ENCODE measurements at regions not wholly inside any gene's neighbourhood (a gene's known extent, or its start where the extent isn't known, plus 50 kb on each side); places are given as distances from the start of the nearest gene placed in this dataset.

DNA sequence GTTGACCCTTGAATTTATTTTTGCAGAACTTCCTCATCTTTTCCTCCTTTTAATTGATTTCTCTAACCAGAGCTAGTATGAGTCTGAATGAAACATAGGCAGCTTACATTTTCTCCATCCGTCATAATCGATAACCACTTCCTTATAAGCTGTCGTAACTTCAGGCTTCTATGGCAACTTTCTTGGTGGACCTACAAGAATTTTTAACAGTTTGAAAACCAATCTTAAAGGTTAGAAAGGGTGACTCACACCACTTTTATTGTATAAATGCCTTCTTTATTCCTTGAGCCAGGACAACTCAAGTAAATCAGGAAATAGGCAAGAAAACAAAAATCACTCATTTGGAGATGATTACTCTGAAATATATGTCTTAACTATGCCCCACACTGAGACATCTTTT, 105.7 kb upstream of the KL start:
- DNase-seq (ENCODE audit: low spot score) = no peak

DNA sequence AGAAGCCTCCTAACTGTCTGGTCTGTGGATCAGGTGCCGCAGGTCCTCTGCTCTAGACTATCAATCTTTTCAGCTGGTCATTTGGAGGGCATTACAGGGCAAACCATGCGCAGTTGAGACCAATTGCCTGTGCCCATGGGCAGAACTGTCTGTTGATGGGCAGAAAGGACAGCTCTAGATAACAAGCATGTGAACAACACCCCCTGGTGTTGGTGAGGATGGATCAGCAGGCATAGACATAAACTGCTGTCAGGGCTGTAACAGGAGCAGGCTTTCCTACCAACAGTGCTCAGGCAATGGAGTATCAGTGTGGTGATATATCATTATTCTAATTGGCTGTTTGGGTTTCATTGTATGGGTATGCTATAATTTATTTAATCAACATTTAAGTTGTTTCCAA, 104.7 kb upstream of the KL start:
- peak; percentile 49 for DNase-seq (ENCODE audit: low spot score)

DNA sequence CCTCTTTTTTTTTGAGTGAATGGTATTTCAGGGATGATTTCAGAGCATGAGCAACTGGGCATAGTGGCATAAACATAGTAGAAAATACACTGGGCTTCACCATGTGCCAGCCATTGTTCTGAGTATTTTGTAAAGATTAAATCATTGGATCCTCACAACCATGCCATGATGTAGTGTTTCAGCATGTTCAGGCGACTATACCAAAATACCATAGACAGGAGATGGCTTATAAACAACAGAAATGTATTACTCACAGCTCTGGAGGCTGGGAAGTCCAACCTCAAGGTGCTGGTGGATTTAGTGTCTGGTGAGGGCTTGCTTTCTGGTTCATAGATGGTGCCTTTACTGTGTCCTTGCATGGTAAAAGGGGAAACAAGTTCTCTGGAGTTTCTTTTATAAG, 101.5 kb upstream of the KL start:
- DNase-seq (ENCODE audit: low spot score) = no peak

DNA sequence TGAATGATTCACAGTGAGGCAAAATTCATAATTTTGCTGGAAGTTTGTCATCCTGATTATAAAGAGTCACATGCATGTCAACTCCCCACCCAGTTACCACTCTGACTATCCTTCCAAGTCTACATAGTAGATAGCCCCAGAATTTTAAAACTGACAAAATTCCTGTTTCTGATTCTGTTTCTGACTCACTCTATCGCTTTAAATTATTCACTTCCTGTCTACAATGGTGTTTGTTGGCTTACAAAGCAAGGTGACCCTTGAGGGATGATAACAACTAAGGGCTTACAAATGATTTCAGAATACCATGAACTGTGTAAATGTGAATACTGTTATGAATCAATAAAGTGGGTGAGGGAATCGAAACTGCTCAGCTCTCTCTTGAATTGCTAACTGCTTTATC, 98.7 kb upstream of the KL start:
- DNase-seq (ENCODE audit: low spot score) = no peak

DNA sequence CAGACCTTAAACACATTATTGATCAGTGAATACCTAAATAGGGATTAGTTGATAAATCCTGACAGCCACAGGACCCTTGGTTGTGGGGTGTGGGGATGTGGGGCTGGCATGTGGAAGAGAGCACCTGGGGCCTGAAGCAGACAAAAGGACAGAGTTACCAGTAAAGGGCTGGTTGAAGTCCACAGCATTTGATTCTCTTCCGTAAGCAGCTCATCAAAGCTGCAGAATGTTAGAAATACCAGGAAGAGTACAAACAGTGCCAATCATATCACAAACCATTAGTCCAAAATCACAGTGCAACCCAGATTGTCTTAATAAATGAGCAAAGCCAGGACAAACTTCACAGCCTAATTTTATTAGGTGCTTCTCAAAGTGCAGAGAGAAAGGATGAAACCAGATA, 92.5 kb upstream of the KL start:
- DNase-seq (ENCODE audit: low spot score) = no peak

DNA sequence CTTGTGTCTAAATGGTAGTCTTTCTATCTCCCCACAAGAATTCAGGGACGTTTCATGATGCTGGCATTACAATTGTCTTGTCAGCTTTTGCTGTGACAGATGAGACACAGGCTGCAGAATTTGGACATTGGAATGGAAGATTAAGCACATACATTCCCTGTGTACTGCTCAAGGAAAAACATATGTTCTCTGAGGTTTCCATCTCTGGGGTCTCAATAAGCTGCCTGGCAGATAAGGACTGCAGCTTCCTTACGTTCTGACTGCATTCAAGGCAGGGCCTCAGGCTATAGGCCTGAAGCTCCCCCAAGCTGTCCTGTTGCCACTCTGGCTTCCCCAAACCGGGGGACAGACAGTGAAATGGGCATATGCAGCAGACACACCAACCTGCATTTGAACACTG, 91.3 kb upstream of the KL start:
- DNase-seq (ENCODE audit: low spot score) = no peak

DNA sequence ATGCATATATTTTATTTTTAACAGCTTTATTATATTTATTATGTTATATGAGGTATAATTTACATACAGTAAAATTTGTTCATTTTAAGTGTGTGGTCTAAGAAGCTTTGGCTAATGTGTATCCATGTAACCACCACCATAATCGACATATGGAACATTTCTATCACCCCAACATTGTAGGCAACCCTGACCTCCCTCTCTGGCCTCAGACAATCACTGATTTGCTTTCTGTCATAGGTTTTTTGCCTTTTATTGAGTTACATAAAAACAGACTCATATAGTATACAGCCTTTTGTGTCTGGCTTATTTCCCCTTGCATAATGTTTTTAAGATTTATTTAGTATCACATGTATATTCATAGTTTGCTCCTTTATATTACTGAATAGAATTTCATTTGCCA, 90.7 kb upstream of the KL start:
- DNase-seq (ENCODE audit: low spot score) = no peak

DNA sequence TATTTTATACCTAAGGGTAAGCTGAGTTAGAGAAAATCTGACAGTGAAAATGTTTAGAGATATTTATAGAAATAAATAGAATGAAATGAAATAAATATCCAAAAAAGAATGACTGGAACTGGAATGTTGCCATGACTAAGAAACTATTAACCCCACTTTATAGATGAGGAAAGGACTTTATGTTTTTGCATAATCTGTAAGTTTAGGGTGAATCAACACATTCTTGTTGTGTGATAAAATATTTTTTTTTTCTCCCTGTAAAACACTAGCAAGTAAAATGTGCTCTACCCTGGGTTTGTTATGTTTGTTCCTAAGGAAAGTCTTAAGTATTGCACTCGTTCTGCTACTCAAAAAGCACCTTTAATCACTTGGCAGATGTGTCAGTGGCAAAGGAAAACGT, 83.8 kb upstream of the KL start:
- no peak for DNase-seq (ENCODE audit: low spot score)

DNA sequence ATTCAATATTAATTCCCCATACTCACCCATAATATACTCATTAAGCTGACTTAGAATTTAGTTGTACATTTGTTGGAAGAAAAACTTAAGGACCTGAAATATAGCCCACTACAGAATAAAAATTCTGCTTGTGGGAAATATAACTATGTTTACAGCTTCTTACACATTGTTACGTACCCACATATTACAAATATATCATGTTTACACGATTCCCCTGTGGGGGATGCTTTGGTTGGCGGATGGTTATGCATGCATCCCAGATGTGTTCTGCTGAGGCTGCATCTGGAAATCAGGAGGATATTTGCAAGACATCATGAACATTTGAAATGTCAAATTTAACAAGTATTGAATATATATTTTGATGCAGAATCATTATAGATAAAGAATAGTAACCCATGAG, 79.5 kb upstream of the KL start:
- DNase-seq (ENCODE audit: low spot score) = no peak

DNA sequence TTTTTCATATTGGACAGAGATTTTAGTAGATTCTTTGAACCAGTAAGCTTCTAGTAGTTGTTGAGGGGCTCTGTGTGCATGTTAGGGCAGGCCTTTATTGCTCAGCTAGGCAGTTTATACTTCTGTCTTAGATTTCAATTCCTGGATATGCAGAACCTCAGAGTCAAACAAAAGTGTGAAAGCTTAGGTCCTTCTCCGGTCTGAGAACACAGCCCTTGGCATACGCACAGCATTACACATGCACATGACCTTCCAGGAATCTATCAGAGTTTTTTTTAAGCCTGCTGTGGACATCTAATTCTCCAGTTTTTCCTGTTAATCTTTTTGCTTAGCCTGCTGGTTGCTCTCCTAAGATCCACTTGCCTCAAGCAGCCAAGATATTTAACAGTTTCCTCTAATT, 77.9 kb upstream of the KL start:
- no peak for DNase-seq (ENCODE audit: low spot score)

DNA sequence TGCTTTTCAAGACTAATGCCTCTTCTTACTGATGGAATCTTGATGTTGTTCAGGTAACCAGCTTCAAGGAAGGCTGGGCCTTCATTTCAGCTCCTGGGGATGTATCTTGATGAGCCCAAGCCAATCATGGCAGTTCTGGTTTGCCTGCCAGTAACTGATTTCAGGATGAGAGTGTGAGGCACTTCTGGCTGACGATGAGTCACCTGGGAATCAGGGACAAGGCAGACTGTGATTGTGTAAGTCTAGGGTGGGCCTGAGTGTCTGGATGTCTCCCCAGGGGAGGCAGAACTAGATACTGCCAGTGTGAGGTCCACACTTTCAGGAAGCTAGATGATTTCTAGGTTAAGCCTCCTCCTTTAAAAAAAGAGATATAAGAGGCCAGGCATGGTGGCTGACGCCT, 77.3 kb upstream of the KL start:
- no peak for DNase-seq (ENCODE audit: low spot score)

DNA sequence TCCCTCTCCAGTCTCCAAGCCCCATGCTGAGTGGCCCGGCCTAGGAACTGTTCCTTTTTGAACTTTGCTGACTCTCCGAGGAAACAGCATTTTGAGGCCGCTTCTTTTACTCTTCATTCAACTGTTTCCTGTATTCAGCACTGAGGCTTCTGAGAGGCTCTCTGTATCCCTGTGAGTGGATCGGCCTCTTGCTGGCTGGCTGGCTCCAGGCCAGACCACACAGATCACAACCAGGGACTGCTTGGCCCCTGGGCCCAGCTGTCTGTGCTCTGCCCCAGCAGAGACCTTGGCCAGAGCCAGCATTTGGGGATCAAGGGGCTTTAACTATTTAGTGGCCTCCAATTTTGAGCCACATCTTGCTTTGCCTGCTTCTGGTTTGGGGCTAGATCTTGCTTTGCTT, 75.6 kb upstream of the KL start:
- peak; percentile 43 for DNase-seq (ENCODE audit: low spot score)

DNA sequence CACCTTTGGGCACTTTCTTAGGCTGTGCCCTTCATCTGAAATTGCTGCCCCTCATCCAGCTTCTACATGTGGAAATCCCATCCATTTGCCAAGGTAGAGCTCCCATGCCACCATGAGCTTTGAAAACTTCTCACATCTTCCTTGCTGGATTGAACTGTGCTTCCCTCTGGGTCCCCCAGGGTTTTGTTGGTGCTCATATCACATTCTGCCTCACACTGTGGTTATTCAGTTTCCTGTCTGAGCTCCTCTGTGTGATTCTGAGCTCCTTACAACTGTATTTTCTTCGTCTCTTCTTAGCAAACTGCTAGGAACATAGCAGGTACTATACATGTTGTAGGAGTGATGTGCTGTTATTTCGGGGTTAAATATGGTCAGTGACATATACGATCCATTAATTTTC, 74.9 kb upstream of the KL start:
- no peak for DNase-seq (ENCODE audit: low spot score)

DNA sequence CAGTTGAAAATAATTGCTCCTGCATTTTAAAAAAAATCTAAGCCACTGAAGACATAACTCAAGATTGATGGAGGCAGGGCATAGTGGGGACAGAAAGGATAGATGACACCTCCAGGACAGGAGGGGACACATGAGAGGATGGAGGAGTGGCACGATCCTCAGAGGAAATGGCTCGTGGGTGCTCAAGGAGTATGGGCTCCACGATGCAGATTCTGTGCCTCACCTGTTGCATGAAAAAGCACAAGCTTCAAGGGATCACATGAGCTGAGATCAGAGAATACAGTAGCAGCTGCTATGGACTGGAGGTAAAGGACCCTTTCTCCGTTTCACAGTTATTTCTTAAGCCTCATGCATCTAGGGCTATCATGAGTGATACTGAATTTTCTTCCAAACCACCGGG, 69.7 kb upstream of the KL start:
- no peak for DNase-seq (ENCODE audit: low spot score)

DNA sequence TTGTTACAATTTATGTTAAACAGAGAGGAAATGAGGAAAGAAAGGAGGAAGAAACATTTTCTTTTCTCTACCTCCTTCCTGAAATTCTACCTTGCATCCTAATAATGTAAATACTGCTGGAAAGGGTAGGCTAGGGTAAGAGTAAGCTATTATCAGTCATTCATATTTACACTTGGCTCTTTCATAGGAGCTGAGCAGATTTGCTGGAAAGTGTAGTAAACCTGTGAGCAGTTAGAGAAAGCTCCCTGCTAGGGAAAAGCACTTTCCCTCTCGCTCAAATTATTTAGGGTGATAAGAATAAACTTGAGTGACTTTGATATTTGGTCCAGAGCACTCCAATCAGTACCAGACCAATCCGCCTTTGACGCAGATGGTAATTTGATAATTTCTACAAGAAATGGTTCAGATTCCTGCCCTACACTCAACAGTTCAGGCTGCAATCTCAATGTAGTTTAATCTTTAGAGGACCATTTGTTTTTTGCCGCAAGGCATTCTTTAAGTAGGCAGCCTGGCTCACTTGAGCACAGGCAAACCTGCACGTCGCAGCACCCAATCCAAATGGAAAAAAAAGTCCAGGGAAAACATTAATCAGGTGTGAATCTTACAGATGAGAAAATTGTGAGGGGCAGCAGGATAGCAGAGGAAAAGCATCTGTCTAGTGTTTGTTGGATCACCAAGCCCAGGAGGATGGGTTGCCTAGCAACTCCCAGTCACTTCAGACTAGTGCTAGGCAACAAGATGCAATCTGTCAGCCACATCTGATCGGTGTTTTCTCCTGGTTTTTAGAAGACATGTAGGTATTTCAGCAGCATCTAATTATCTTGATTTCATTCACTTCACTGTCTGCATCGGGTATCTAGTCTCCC, 68.6 kb upstream of the KL start:
- no peak for DNase-seq (ENCODE audit: low spot score)

DNA sequence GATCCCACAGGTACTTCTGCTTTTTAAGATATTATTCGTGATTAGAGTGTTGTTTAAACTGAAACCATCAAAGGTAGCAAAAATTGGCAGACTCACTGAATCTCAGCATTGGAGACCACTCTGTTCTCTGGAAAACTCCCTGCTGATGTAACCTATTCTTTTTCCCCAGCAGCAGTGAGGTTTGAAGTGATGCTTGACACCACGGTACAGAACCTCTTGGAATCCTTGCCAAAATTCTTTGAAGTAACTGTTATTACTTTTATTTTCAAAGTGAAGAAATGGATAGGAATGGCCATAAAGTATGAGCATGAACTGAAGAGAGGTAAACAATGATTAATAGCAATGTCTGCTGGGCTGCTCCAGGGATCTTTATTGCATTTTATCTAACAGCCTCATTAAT, 66.4 kb upstream of the KL start:
- DNase-seq (ENCODE audit: low spot score) = no peak

DNA sequence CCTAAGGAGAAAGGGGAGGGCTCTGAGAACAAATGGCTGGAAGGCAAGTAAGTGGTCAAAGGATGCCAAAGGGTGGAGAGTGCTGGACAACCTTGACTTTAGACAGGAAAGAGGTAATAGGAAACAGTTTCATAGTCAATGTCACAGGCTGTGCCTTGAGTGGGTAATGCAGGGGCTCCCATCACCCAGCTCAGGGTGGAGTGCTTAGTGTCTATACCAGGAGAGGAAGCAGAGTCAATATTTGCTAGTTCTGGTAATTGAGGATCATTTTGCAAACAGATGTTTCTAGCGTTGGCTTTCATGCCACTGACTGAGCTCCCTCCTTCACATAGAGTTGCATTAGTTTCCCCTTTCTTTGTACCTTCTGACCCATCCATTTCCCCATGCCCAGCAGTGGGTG, 64.6 kb upstream of the KL start:
- DNase-seq (ENCODE audit: low spot score) = no peak

DNA sequence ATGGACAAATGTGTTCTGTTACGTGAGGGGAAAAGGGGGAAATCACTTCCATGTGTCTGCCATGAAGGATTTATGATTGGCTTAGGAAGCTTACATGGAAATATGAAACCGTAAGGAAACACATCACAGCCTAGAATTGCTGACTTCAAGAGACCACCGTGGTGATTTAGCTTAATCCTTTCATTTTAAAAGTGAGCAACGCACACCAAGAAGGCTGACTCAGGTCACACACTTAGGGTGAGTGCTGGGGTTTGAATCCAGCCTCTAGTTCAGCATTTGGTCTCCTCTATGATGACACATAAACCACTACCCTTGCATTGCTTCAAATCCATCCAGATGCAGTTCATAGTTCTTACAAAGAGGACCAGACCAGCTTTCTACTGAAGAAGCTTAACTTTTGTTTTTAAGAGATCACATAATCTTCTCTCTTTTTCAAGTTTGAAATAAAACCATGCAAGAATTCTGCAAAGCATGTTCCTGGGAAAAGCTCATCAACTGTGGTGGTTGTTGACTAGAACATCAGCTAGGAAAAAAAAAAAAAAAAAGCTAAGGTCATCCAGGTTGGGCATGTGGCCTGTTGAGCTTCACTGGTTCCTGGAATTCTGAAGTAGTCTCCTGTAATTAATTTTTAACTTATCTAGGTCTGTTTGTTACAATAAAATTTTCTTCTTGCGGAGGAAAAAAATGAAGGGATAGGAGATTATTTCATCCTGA, 60.2 kb upstream of the KL start:
- no peak for DNase-seq (ENCODE audit: low spot score)

DNA sequence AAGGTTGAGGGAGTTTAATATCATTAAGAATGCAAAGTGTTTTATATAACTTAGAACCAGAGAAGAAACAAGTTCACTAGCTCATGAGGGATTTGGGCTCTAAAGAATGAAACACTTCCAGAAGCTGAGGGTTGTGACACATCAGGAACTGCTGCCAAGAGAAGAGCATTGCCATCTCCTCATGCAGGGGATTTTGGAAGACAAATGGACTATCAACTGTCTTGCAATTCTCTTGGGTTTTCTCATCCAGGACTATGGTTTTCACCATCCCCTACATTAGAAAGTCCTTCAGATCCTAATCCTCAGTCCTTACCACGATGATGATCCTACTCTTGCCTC, 59.7 kb upstream of the KL start:
- DNase-seq (ENCODE audit: low spot score) = no peak

DNA sequence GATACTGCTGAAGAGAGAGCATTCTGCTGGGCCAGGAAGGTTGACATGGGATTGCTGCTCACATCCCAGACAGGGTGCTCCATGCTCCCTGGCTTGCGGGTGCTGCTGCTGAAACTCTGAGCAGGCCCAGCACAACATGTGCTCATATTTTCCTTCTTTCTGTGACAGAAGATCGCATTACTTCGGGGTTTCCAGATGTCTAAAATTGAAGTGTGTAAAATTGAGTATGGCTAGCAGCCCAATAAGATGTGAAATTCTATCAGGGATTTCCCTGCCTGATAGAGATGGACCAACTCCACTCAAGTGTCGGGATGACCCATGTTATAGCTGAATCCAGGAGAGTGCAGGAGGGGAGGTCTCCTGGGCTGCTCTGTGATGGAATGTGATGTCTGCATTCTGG, 55.6 kb upstream of the KL start:
- DNase-seq (ENCODE audit: low spot score) = no peak

DNA sequence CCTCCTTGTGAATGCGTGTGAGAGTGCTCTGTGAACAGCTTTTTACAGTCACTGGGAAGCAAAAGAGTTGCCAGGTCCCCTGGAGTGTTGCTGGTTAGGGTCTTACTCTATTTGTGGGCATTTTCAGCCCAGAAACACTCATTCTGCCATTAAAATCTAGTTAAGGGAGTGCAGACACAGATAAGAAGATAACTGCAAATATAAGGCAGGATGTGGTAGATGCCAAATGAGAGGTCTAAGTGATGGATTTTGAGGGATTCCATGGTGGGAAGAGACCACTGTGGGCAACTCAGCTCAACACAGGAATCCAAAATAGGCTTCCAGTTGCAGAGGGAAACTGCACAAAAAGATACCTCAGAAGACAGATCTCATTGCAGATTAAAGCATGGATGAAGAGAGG, 54.5 kb upstream of the KL start:
- DNase-seq (ENCODE audit: low spot score) = no peak

DNA sequence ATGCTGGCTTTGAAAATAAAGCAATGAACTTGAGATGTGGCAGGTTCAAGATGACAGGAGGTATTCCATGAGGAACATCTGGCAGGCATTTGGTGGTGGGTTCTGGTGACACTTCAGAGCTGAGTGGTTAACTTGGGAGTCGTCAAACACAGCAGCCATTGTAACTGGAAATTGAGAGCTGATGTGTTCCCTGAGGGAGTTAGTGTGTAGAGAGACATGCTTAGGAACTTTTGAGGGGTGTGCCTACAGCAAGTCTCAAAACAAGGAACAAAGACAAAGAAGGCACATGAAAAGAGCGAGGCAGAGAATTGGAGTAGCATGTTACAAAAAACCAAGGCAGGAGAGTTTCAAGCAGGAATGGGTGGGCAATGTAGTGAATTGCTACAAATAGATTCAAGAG, 53.9 kb upstream of the KL start:
- DNase-seq (ENCODE audit: low spot score) = no peak

DNA sequence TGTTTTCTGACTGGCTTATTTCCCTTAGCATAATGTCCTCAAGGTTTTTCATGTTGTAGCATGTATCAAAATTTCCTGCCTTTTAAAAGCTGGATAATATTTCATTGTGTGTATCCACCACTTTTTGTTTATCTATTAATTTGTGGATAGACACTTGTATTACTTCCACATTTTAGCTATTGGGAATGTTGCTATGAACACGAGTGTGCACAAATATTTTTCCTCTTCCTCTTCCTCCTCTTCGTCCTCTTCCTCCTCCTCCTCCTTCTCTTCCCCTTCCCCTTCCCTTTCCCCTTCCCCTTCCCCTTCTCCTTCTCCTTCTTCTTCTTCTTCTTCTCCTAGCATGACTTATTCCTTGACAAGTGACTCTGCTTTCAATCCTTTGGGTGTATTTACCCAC, 51.2 kb upstream of the KL start:
- DNase-seq (ENCODE audit: low spot score) = no peak

Data from AG08396 (cell line).